ENCODE measurements at regions not wholly inside any gene's neighbourhood (a gene's known extent, or its start where the extent isn't known, plus 50 kb on each side); places are given as distances from the start of the nearest gene placed in this dataset.
"Not testable (repeated sequence)": the region's sequence is repeated elsewhere in the genome, so short reads cannot be mapped to it uniquely, and the experiment has no call there.

GRCh38 chr20:5393218-5393870 is 76.6 kb upstream of the PROKR2 start:
- no peak for DNase-seq (ENCODE audit: low read depth in 2 of 2)

GRCh38 chr20:5390720-5391119 is 74.0 kb upstream of the PROKR2 start:
- no peak for DNase-seq (ENCODE audit: low read depth in 2 of 2)

- DNase-seq (ENCODE audit: low read depth in 2 of 2) = not testable (repeated sequence)
Observed at GRCh38 chr20:5386846-5387245, 70.1 kb upstream of the PROKR2 start.

GRCh38 chr20:5381527-5381926 is 64.8 kb upstream of the PROKR2 start:
- not testable (repeated sequence) for DNase-seq (ENCODE audit: low read depth in 2 of 2)

GRCh38 chr20:5377484-5377883 is 60.7 kb upstream of the PROKR2 start:
- DNase-seq (ENCODE audit: low read depth in 2 of 2) = no peak

- DNase-seq (ENCODE audit: low read depth in 2 of 2) = no peak
Observed at GRCh38 chr20:5376228-5376627, 59.5 kb upstream of the PROKR2 start.

GRCh38 chr20:5374171-5374570 is 57.4 kb upstream of the PROKR2 start:
- no peak for DNase-seq (ENCODE audit: low read depth in 2 of 2)

GRCh38 chr20:5372371-5372770 is 55.6 kb upstream of the PROKR2 start:
- no peak for DNase-seq (ENCODE audit: low read depth in 2 of 2)

- DNase-seq (ENCODE audit: low read depth in 2 of 2) = no peak
Observed at GRCh38 chr20:5369629-5370028, 52.9 kb upstream of the PROKR2 start.

Measured in stimulated activated CD8-positive, alpha-beta memory T cell treated with anti-CD3 and anti-CD28 coated beads, Interleukin-2, amount 100 ng/mL, for 48 hours (primary cell).